GM23338 (cell line): ENCODE measurements at regions not wholly inside any gene's neighbourhood (a gene's known extent, or its start where the extent isn't known, plus 50 kb on each side); places are given as distances from the start of the nearest gene placed in this dataset.

ENCODE experiments used
- ATAC-seq: fragments of 200-7000 bp; cut with Tn5 transposase; 3 replicates; pipeline ENCODE4 v1.9.1; 2020
- DNase-seq: peaks from one replicate; pipeline ENCODE4 v3.0.0-alpha.2; 2015; ENCODE audit warnings: low spot score
- H2AFZ ChIP-seq: fragments of 200-600 bp; sonication (generic); 2 replicates; pipeline ENCODE4 v1.8.0; 2016; ENCODE audit warnings: antibody characterized with exemption, mild to moderate bottlenecking, moderate library complexity
- H3F3A ChIP-seq: fragments of 200-600 bp; sonication (generic); replicated peaks from 2 replicates; pipeline ENCODE4 v1.8.0; 2017; ENCODE audit warnings: antibody characterized with exemption, mixed run types, low read depth
- H3K27ac ChIP-seq: fragments of 200-600 bp; sonication (generic); 2 replicates; pipeline ENCODE4 v1.6.1; 2016; ENCODE audit warnings: low read depth
- H3K27me3 ChIP-seq: fragments of 200-600 bp; sonication (generic); 2 replicates; pipeline ENCODE4 v1.8.0; 2016; ENCODE audit warnings: mild to moderate bottlenecking, mixed run types, moderate library complexity; ENCODE audit not compliant: insufficient read depth
- H3K36me3 ChIP-seq: fragments of 200-600 bp; sonication (generic); 2 replicates; pipeline ENCODE4 v1.8.0; 2016; ENCODE audit warnings: mild to moderate bottlenecking; ENCODE audit not compliant: insufficient read depth
- H3K4me1 ChIP-seq: fragments of 200-600 bp; sonication (generic); 2 replicates; pipeline ENCODE4 v1.8.0; 2016; ENCODE audit warnings: mild to moderate bottlenecking, moderate library complexity; ENCODE audit not compliant: insufficient read depth
- H3K4me2 ChIP-seq: fragments of 200-600 bp; sonication (generic); 2 replicates; pipeline ENCODE4 v1.7.1; 2017; ENCODE audit warnings: mixed run types
- H3K4me3 ChIP-seq: fragments of 200-600 bp; sonication (generic); 2 replicates; pipeline ENCODE4 v1.6.1; 2016; ENCODE audit warnings: mixed run types
- H3K79me2 ChIP-seq: fragments of 200-600 bp; sonication (generic); replicated peaks from 2 replicates; pipeline ENCODE4 v1.8.0; 2017; ENCODE audit warnings: mild to moderate bottlenecking; ENCODE audit not compliant: insufficient read depth
- H3K9me2 ChIP-seq: fragments of 200-600 bp; sonication (generic); 2 replicates; pipeline ENCODE4 v1.8.0; 2017; ENCODE audit not compliant: insufficient read depth
- H4K20me1 ChIP-seq: fragments of 200-600 bp; sonication (generic); replicated peaks from 2 replicates; pipeline ENCODE4 v1.8.0; 2017; ENCODE audit warnings: mild to moderate bottlenecking; ENCODE audit not compliant: insufficient read depth
- H3K27ac Mint-ChIP-seq: 2 replicates; pipeline ENCODE4 v1.8.0; 2020; ENCODE audit warnings: inconsistent platforms, mild to moderate bottlenecking, moderate library complexity, mixed read lengths
- H3K27me3 Mint-ChIP-seq: 3 replicates; pipeline ENCODE4 v1.8.0; 2022; ENCODE audit warnings: low read depth, mild to moderate bottlenecking, moderate library complexity, mixed read lengths, inconsistent platforms; ENCODE audit not compliant: insufficient read depth, poor library complexity
- H3K36me3 Mint-ChIP-seq: 3 replicates; pipeline ENCODE4 v1.8.0; 2021; ENCODE audit warnings: low read depth, mild to moderate bottlenecking, inconsistent platforms, moderate library complexity, mixed read lengths
- H3K4me1 Mint-ChIP-seq: 3 replicates; pipeline ENCODE4 v1.8.0; 2020; ENCODE audit warnings: mild to moderate bottlenecking, inconsistent platforms, mixed read lengths
- H3K4me3 Mint-ChIP-seq: 3 replicates; pipeline ENCODE4 v1.8.0; 2021; ENCODE audit warnings: moderate library complexity, mild to moderate bottlenecking, inconsistent platforms, mixed read lengths
- H3K9me3 Mint-ChIP-seq: 3 replicates; pipeline ENCODE4 v1.8.0; 2020; ENCODE audit warnings: moderate library complexity, mild to moderate bottlenecking, inconsistent platforms, mixed read lengths
- CREB1 ChIP-seq: fragments of 250-450 bp; sonication (Bioruptor Pico); IDR thresholded peaks from 2 replicates; pipeline ENCODE4 v1.5.0; 2020; ENCODE audit warnings: low read depth, mild to moderate bottlenecking, moderate library complexity
- EZH2 ChIP-seq: fragments of 200-600 bp; sonication (generic); IDR thresholded peaks from one replicate; pipeline ENCODE4 v1.8.0; 2017; ENCODE audit warnings: antibody characterized with exemption, mild to moderate bottlenecking, low read depth; ENCODE audit not compliant: unreplicated experiment
- EZH2phosphoT487 ChIP-seq: fragments of 200-600 bp; sonication (generic); IDR thresholded peaks from one replicate; pipeline ENCODE4 v1.8.1; 2018; ENCODE audit warnings: antibody characterized with exemption; ENCODE audit not compliant: unreplicated experiment
- JUNB ChIP-seq: IDR thresholded peaks from one replicate; pipeline ENCODE4 v1.6.1; 2016; ENCODE audit warnings: antibody characterized with exemption; ENCODE audit not compliant: unreplicated experiment
- NANOG ChIP-seq: IDR thresholded peaks from 2 replicates; pipeline ENCODE4 v1.6.1; 2016; ENCODE audit warnings: antibody characterized with exemption, borderline replicate concordance
- POLR2AphosphoS5 ChIP-seq: IDR thresholded peaks from 2 replicates; pipeline ENCODE4 v1.6.1; 2016; ENCODE audit warnings: antibody characterized with exemption, low read depth
- REST ChIP-seq: IDR thresholded peaks from one replicate; pipeline ENCODE4 v1.6.1; 2018; ENCODE audit warnings: antibody characterized with exemption; ENCODE audit not compliant: unreplicated experiment
- STAT1 ChIP-seq: IDR thresholded peaks from one replicate; pipeline ENCODE4 v1.6.1; 2016; ENCODE audit warnings: antibody characterized with exemption; ENCODE audit not compliant: unreplicated experiment
- ZNF114 ChIP-seq: fragments of 250-450 bp; sonication (Bioruptor Pico); IDR thresholded peaks from 2 replicates; pipeline ENCODE4 v1.5.0; 2020; ENCODE audit warnings: mild to moderate bottlenecking, moderate library complexity
- ZNF331 ChIP-seq: fragments of 250-450 bp; sonication (Bioruptor Pico); IDR thresholded peaks from 2 replicates; pipeline ENCODE4 v1.5.0; 2020; ENCODE audit warnings: low read depth, mild to moderate bottlenecking, moderate library complexity
- ZNF462 ChIP-seq: fragments of 250-450 bp; sonication (Bioruptor Pico); IDR thresholded peaks from 2 replicates; pipeline ENCODE4 v1.5.0; 2020; ENCODE audit warnings: mild to moderate bottlenecking, moderate library complexity
- TF ChIP-seq, protein P1 (sequence below), 2 experiments: fragments of 200-600 bp in 1 of 2; sonication (generic) in 1 of 2; conservative IDR thresholded peaks; 2 replicates each; pipeline versions ENCODE4 v1.5.1 to v1.6.1; 2016 to 2017; ENCODE audit warnings: antibody characterized with exemption in 2 of 2, low read depth in 2 of 2, mild to moderate bottlenecking in 2 of 2, moderate library complexity in 1 of 2

DNA sequence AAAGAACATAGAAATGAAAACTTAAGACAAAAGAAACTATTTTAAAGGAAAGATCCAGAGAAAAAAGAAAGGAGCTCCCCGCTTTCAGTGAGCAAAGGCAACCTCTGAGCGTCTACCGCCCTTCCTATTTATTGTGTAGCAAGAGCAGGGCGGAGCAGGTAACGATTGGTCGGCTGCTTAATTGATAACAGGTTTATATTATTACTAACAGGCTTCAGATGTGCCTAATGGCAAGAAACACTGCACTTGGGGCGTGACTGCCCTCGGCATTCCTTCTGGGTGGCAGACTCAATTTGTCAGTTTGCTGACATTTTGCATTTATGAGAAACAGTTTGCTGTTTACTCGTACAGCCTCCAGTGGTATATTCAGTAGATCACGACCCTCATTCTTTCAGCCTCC, 482.7 kb upstream of the C9orf72 start:
- Histone ChIP-seq H3K79me2 (no peaks in the 10 kb centered on the region), H3K4me1 (peaks cover 10% of the 10 kb centered on the region; the same call in 1 of the 2 replicates), H3F3A (no peaks in the 10 kb centered on the region), H3K4me2 (no peak overlapping the region), H3K27ac (no peak overlapping the region), H2AFZ (no peak overlapping the region), H3K36me3 (no peaks in the 10 kb centered on the region), H3K27me3 (no peaks in the 10 kb centered on the region), H4K20me1 (no peaks in the 10 kb centered on the region), H3K4me3 (no peak overlapping the region), H3K9me2 (no peaks in the 10 kb centered on the region)
- Mint-ChIP-seq H3K4me1 (peaks cover 11% of the 10 kb centered on the region; the same call in 2 of the 3 replicates), H3K36me3 (no peaks in the 10 kb centered on the region), H3K9me3 (no peaks in the 10 kb centered on the region), H3K27me3 (peaks cover 5% of the 10 kb centered on the region), H3K4me3 (no peak overlapping the region), H3K27ac (no peak overlapping the region)
- no peak for TF ChIP-seq ZNF114
- TF ChIP-seq EZH2phosphoT487, result no peak
- ATAC-seq (no peak), DNase-seq (no peak)

GRCh38 chr9:28056466-28056865, 483.2 kb upstream of the C9orf72 start:
- Histone ChIP-seq H4K20me1 (no peaks in the 10 kb centered on the region), H3K79me2 (no peaks in the 10 kb centered on the region), H2AFZ (no peak overlapping the region), H3K27ac (no peak overlapping the region), H3K4me1 (peaks cover 9% of the 10 kb centered on the region; the same call in 1 of the 2 replicates), H3K4me3 (no peak overlapping the region), H3K36me3 (no peaks in the 10 kb centered on the region), H3F3A (no peaks in the 10 kb centered on the region), H3K27me3 (no peaks in the 10 kb centered on the region), H3K9me2 (no peaks in the 10 kb centered on the region), H3K4me2 (no peak overlapping the region)
- H3K27me3 Mint-ChIP-seq, result peaks cover 5% of the 10 kb centered on the region
- no peak; the same call in 2 of the 3 replicates for ATAC-seq
- DNase-seq, result no peak
- H3K36me3 Mint-ChIP-seq, result no peaks in the 10 kb centered on the region
- H3K9me3 Mint-ChIP-seq, result no peaks in the 10 kb centered on the region
- no peak overlapping the region for H3K4me3 Mint-ChIP-seq
- peaks cover 7% of the 10 kb centered on the region; the same call in 2 of the 3 replicates for H3K4me1 Mint-ChIP-seq
- H3K27ac Mint-ChIP-seq, result no peak overlapping the region
- TF ChIP-seq ZNF114 (no peak), CREB1 (no peak), REST (no peak), ZNF331 (CRISPR knock-in tag) (no peak), JUNB (no peak), POLR2AphosphoS5 (no peak), NANOG (no peak), ZNF462 (CRISPR knock-in tag) (no peak), STAT1 (no peak), EZH2 (no peak), EZH2phosphoT487 (no peak)
- TF ChIP-seq, protein P1, sequence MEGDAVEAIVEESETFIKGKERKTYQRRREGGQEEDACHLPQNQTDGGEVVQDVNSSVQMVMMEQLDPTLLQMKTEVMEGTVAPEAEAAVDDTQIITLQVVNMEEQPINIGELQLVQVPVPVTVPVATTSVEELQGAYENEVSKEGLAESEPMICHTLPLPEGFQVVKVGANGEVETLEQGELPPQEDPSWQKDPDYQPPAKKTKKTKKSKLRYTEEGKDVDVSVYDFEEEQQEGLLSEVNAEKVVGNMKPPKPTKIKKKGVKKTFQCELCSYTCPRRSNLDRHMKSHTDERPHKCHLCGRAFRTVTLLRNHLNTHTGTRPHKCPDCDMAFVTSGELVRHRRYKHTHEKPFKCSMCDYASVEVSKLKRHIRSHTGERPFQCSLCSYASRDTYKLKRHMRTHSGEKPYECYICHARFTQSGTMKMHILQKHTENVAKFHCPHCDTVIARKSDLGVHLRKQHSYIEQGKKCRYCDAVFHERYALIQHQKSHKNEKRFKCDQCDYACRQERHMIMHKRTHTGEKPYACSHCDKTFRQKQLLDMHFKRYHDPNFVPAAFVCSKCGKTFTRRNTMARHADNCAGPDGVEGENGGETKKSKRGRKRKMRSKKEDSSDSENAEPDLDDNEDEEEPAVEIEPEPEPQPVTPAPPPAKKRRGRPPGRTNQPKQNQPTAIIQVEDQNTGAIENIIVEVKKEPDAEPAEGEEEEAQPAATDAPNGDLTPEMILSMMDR (conservative IDR thresholded peaks at IDR 0.05; ENCODE audit: low read depth in 2 of 2), result no peak
